ENCODE measurements at regions not wholly inside any gene's neighbourhood (a gene's known extent, or its start where the extent isn't known, plus 50 kb on each side); places are given as distances from the start of the nearest gene placed in this dataset.

DNA sequence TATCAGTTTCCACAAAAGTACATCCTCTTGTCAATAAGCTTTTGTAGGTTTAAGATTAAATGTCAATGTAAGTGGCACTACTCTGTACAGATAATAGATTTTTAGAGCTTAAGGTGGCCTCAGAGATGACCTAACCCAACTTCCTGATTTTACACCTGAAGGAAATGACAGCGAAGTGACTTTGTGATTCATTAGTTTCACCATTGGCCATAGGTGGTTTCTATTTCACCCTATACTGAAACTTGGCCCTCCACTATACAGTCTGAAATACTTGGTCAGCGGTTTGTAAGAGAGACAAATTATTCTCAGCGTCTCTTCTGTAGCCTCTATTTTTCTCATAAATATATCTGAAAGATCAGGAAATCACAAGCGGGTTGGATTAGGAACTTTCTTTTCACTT is 330.4 kb upstream of the FAM98A start:
- Histone ChIP-seq H4K20me1 (ENCODE audit: low read depth, low read length) (no peaks in the 10 kb centered on the region), H3K9me3 (ENCODE audit: insufficient read depth, low read length) (no peaks in the 10 kb centered on the region), H3F3A (ENCODE audit: insufficient read depth) (no peaks in the 10 kb centered on the region), H3K9me2 (replicated peaks; ENCODE audit: insufficient read depth, low read length) (no peaks in the 10 kb centered on the region), H3K27ac (ENCODE audit: low read depth, low read length) (no peak overlapping the region), H3K4me2 (ENCODE audit: low read depth, low read length, poor library complexity, severe bottlenecking) (no peak overlapping the region), H3K27me3 (ENCODE audit: low read length) (no peaks in the 10 kb centered on the region), H3K9ac (ENCODE audit: low read length) (no peak overlapping the region), H3K4me3 (ENCODE audit: insufficient read depth, low read length, poor library complexity, severe bottlenecking) (no peak overlapping the region), H3K36me3 (ENCODE audit: low read length) (no peaks in the 10 kb centered on the region), H2AFZ (ENCODE audit: low read depth, low read length, severe bottlenecking) (no peak overlapping the region), H3K79me2 (ENCODE audit: insufficient read depth, low read length) (no peaks in the 10 kb centered on the region)
- TF ChIP-seq EZH2phosphoT487 (conservative IDR thresholded peaks at IDR 0.05; ENCODE audit: low read length) (no peak), CTCF (IDR thresholded peaks at IDR 0.05; ENCODE audit: insufficient read depth, low read length, poor library complexity, severe bottlenecking) (no peak)

GRCh38 chr2:33927756-33928155 is 328.7 kb upstream of the FAM98A start:
- H3K27ac ChIP-seq (ENCODE audit: low read depth, low read length), result no peak overlapping the region
- TF ChIP-seq CTCF (IDR thresholded peaks at IDR 0.05; ENCODE audit: insufficient read depth, low read length, poor library complexity, severe bottlenecking) (no peak), EZH2phosphoT487 (conservative IDR thresholded peaks at IDR 0.05; ENCODE audit: low read length) (no peak)
- no peaks in the 10 kb centered on the region for H3K36me3 ChIP-seq (ENCODE audit: low read length)
- H3F3A ChIP-seq (ENCODE audit: insufficient read depth), result no peaks in the 10 kb centered on the region
- H3K27me3 ChIP-seq (ENCODE audit: low read length), result no peaks in the 10 kb centered on the region
- no peaks in the 10 kb centered on the region for H4K20me1 ChIP-seq (ENCODE audit: low read depth, low read length)
- H3K4me3 ChIP-seq (ENCODE audit: insufficient read depth, low read length, poor library complexity, severe bottlenecking), result no peak overlapping the region
- H3K9me3 ChIP-seq (ENCODE audit: insufficient read depth, low read length), result no peaks in the 10 kb centered on the region
- no peak overlapping the region for H3K4me2 ChIP-seq (ENCODE audit: low read depth, low read length, poor library complexity, severe bottlenecking)
- H2AFZ ChIP-seq (ENCODE audit: low read depth, low read length, severe bottlenecking), result no peak overlapping the region
- H3K9me2 ChIP-seq (replicated peaks; ENCODE audit: insufficient read depth, low read length), result no peaks in the 10 kb centered on the region
- H3K9ac ChIP-seq (ENCODE audit: low read length), result no peak overlapping the region
- no peaks in the 10 kb centered on the region for H3K79me2 ChIP-seq (ENCODE audit: insufficient read depth, low read length)

- no peak overlapping the region for H3K27ac ChIP-seq (ENCODE audit: low read depth, low read length)
- no peaks in the 10 kb centered on the region for H3K9me3 ChIP-seq (ENCODE audit: insufficient read depth, low read length)
- no peak overlapping the region for H3K4me2 ChIP-seq (ENCODE audit: low read depth, low read length, poor library complexity, severe bottlenecking)
- no peaks in the 10 kb centered on the region for H3K36me3 ChIP-seq (ENCODE audit: low read length)
- H3K4me3 ChIP-seq (ENCODE audit: insufficient read depth, low read length, poor library complexity, severe bottlenecking), result no peak overlapping the region
- TF ChIP-seq CTCF (IDR thresholded peaks at IDR 0.05; ENCODE audit: insufficient read depth, low read length, poor library complexity, severe bottlenecking) (no peak), EZH2phosphoT487 (conservative IDR thresholded peaks at IDR 0.05; ENCODE audit: low read length) (no peak)
- no peaks in the 10 kb centered on the region for H3K27me3 ChIP-seq (ENCODE audit: low read length)
- H3K79me2 ChIP-seq (ENCODE audit: insufficient read depth, low read length), result no peaks in the 10 kb centered on the region
- H4K20me1 ChIP-seq (ENCODE audit: low read depth, low read length), result no peaks in the 10 kb centered on the region
- H2AFZ ChIP-seq (ENCODE audit: low read depth, low read length, severe bottlenecking), result no peak overlapping the region
- H3K9me2 ChIP-seq (replicated peaks; ENCODE audit: insufficient read depth, low read length), result no peaks in the 10 kb centered on the region
- H3K9ac ChIP-seq (ENCODE audit: low read length), result no peak overlapping the region
- H3F3A ChIP-seq (ENCODE audit: insufficient read depth), result no peaks in the 10 kb centered on the region
These were observed 326.2 kb upstream of the FAM98A start for GRCh38 chr2:33925311-33925710.

Measured in SU-DHL-6 (cell line).